ENCODE measurements at regions not wholly inside any gene's neighbourhood (a gene's known extent, or its start where the extent isn't known, plus 50 kb on each side); places are given as distances from the start of the nearest gene placed in this dataset.

- Histone ChIP-seq H3K36me3 (ENCODE audit: insufficient read depth, low read length) (no peaks in the 10 kb centered on the region), H3K4me1 (ENCODE audit: insufficient read depth, low read length) (peaks cover 3% of the 10 kb centered on the region; the same call in 1 of the 2 replicates), H3K79me2 (ENCODE audit: insufficient read depth, low read length) (no peaks in the 10 kb centered on the region), H3K9ac (ENCODE audit: low read depth, low read length) (no peak overlapping the region), H2AFZ (ENCODE audit: low read depth, low read length) (no peak overlapping the region), H3K27ac (ENCODE audit: low read length) (no peak overlapping the region), H3K4me3 (ENCODE audit: low read depth in 1 of 2, low read length in 2 of 2) (no peak overlapping the region), H3K4me2 (ENCODE audit: insufficient read depth, low read length) (no peak overlapping the region), H4K20me1 (ENCODE audit: insufficient read depth, low read length) (no peaks in the 10 kb centered on the region), H3K9me3 (ENCODE audit: insufficient read depth, low read length, severe bottlenecking) (no peaks in the 10 kb centered on the region), H3K27me3 (ENCODE audit: insufficient read depth, low read length, poor library complexity) (no peaks in the 10 kb centered on the region)
- TF ChIP-seq EZH2 (IDR thresholded peaks at IDR 0.05; ENCODE audit: borderline replicate concordance, low read depth, low read length, severe bottlenecking) (no peak), CTCF (IDR thresholded peaks at IDR 0.05; ENCODE audit: borderline replicate concordance, extremely low read depth, low read length, poor library complexity, severe bottlenecking) (no peak)
- DNase-seq (no peak), ATAC-seq (ENCODE audit: insufficient read depth, low read depth) (no peak)
Observed at GRCh38 chr7:155232911-155233310, 64.8 kb upstream of the INSIG1 start.

GRCh38 chr7:155233311-155234157 is 64.1 kb upstream of the INSIG1 start:
- Histone ChIP-seq H3K27ac (ENCODE audit: low read length) (no peak overlapping the region), H3K4me1 (ENCODE audit: insufficient read depth, low read length) (peaks cover 3% of the 10 kb centered on the region; the same call in 1 of the 2 replicates), H3K79me2 (ENCODE audit: insufficient read depth, low read length) (no peaks in the 10 kb centered on the region), H3K27me3 (ENCODE audit: insufficient read depth, low read length, poor library complexity) (no peaks in the 10 kb centered on the region), H2AFZ (ENCODE audit: low read depth, low read length) (no peak overlapping the region), H3K9me3 (ENCODE audit: insufficient read depth, low read length, severe bottlenecking) (no peaks in the 10 kb centered on the region), H3K9ac (ENCODE audit: low read depth, low read length) (no peak overlapping the region), H3K36me3 (ENCODE audit: insufficient read depth, low read length) (no peaks in the 10 kb centered on the region), H3K4me2 (ENCODE audit: insufficient read depth, low read length) (no peak overlapping the region), H4K20me1 (ENCODE audit: insufficient read depth, low read length) (no peaks in the 10 kb centered on the region), H3K4me3 (ENCODE audit: low read depth in 1 of 2, low read length in 2 of 2) (no peak overlapping the region)
- TF ChIP-seq CTCF (IDR thresholded peaks at IDR 0.05; ENCODE audit: borderline replicate concordance, extremely low read depth, low read length, poor library complexity, severe bottlenecking) (no peak), EZH2 (IDR thresholded peaks at IDR 0.05; ENCODE audit: borderline replicate concordance, low read depth, low read length, severe bottlenecking) (no peak)
- no peak for DNase-seq
- no peak for ATAC-seq (ENCODE audit: insufficient read depth, low read depth)

GRCh38 chr7:155234158-155234492 is 63.6 kb upstream of the INSIG1 start:
- peaks cover 3% of the 10 kb centered on the region; the same call in 1 of the 2 replicates for H3K4me1 ChIP-seq (ENCODE audit: insufficient read depth, low read length)
- no peak for DNase-seq
- no peaks in the 10 kb centered on the region for H3K27me3 ChIP-seq (ENCODE audit: insufficient read depth, low read length, poor library complexity)
- no peaks in the 10 kb centered on the region for H3K79me2 ChIP-seq (ENCODE audit: insufficient read depth, low read length)
- no peak overlapping the region for H3K27ac ChIP-seq (ENCODE audit: low read length)
- no peaks in the 10 kb centered on the region for H4K20me1 ChIP-seq (ENCODE audit: insufficient read depth, low read length)
- H2AFZ ChIP-seq (ENCODE audit: low read depth, low read length), result no peak overlapping the region
- ATAC-seq (ENCODE audit: insufficient read depth, low read depth), result no peak
- no peak overlapping the region for H3K4me3 ChIP-seq (ENCODE audit: low read depth in 1 of 2, low read length in 2 of 2)
- no peak overlapping the region for H3K4me2 ChIP-seq (ENCODE audit: insufficient read depth, low read length)
- no peak overlapping the region for H3K9ac ChIP-seq (ENCODE audit: low read depth, low read length)
- no peak for TF ChIP-seq EZH2 (IDR thresholded peaks at IDR 0.05; ENCODE audit: borderline replicate concordance, low read depth, low read length, severe bottlenecking)
- peak; percentile 34 for TF ChIP-seq CTCF (IDR thresholded peaks at IDR 0.05; ENCODE audit: borderline replicate concordance, extremely low read depth, low read length, poor library complexity, severe bottlenecking)
- no peaks in the 10 kb centered on the region for H3K36me3 ChIP-seq (ENCODE audit: insufficient read depth, low read length)
- no peaks in the 10 kb centered on the region for H3K9me3 ChIP-seq (ENCODE audit: insufficient read depth, low read length, severe bottlenecking)
